H1 (cell line): ENCODE measurements at regions not wholly inside any gene's neighbourhood (a gene's known extent, or its start where the extent isn't known, plus 50 kb on each side); places are given as distances from the start of the nearest gene placed in this dataset.

ENCODE experiments used
- CTCF ChIA-PET: fragments of 300-600 bp; sonication (Branson Sonifier 250); formaldehyde crosslinking; loops from one replicate; lab custom pipeline; 2021; ENCODE audit not compliant: partially characterized antibody; lab: Charles Lee
- POLR2A ChIA-PET: fragments of 300-600 bp; sonication (Branson Sonifier 250); formaldehyde crosslinking; loops from one replicate; lab custom pipeline; 2021; ENCODE audit warnings: inconsistent platforms; ENCODE audit not compliant: partially characterized antibody; lab: Charles Lee
- DNase-seq, 2 experiments: peaks; one replicate each; pipeline versions ENCODE4 v3.0.0 to v3.0.0-alpha.2; 2010 to 2022; ENCODE audit warnings: low spot score in 2 of 2, low read depth in 1 of 2, mixed read lengths in 1 of 2
- FAIRE-seq: peaks from 2 replicates; lab custom pipeline; 2011; peaks lifted over from hg19 to GRCh38; lab: Jason Lieb, UNC
- H2AFZ ChIP-seq: 2 replicates; pipeline ENCODE4 v1.8.1; 2012; ENCODE audit warnings: low read length, inconsistent platforms
- H2AK5ac ChIP-seq: 2 replicates; pipeline ENCODE4 v1.6.1; 2013; ENCODE audit warnings: low read depth, low read length
- H2BK120ac ChIP-seq: replicated peaks from 2 replicates; pipeline ENCODE3; 2013; ENCODE audit warnings: low read depth, low read length, inconsistent platforms
- H2BK12ac ChIP-seq: 2 replicates; pipeline ENCODE4 v1.6.1; 2013; ENCODE audit warnings: low read depth, low read length
- H2BK15ac ChIP-seq: 2 replicates; pipeline ENCODE4 v1.6.1; 2013; ENCODE audit warnings: low read length
- H2BK20ac ChIP-seq: 2 replicates; pipeline ENCODE4 v1.6.1; 2013; ENCODE audit warnings: low read length
- H2BK5ac ChIP-seq: 2 replicates; pipeline ENCODE4 v1.6.1; 2013; ENCODE audit warnings: low read depth, low read length
- H3K14ac ChIP-seq: 2 replicates; pipeline ENCODE4 v1.6.1; 2013; ENCODE audit warnings: inconsistent platforms; ENCODE audit not compliant: insufficient read length
- H3K18ac ChIP-seq: 2 replicates; pipeline ENCODE4 v1.6.1; 2013; ENCODE audit warnings: low read length; ENCODE audit errors: extremely low read depth
- H3K23ac ChIP-seq: 2 replicates; pipeline ENCODE4 v1.6.1; 2013; ENCODE audit warnings: inconsistent platforms; ENCODE audit not compliant: insufficient read length
- H3K23me2 ChIP-seq: 2 replicates; pipeline ENCODE4 v1.6.1; 2013; ENCODE audit warnings: low read depth, low read length
- H3K27ac ChIP-seq: 2 replicates; pipeline ENCODE4 v1.6.1; 2011; ENCODE audit warnings: low read depth, low read length, inconsistent platforms
- H3K27me3 ChIP-seq, 4 experiments: replicated peaks in 1 of 4; 1 replicate in 1 of 4; 2 replicates in 3 of 4; pipeline versions ENCODE4 v1.6.1 to v1.8.1; 2011 to 2013; ENCODE audit warnings: low read length in 3 of 4, mild to moderate bottlenecking in 3 of 4, inconsistent platforms in 2 of 4, mixed read lengths in 2 of 4, moderate library complexity in 1 of 4; ENCODE audit not compliant: control insufficient read depth in 3 of 4, insufficient read depth in 3 of 4; ENCODE audit errors: extremely low read depth in 1 of 4
- H3K36me3 ChIP-seq, 4 experiments: 2 replicates each; pipeline versions ENCODE4 v1.6.1 to v1.8.1; 2011 to 2013; ENCODE audit warnings: mild to moderate bottlenecking in 4 of 4, low read length in 3 of 4, moderate library complexity in 2 of 4, control low read depth in 1 of 4, inconsistent platforms in 1 of 4; ENCODE audit not compliant: insufficient read depth in 4 of 4, control insufficient read depth in 2 of 4
- H3K4ac ChIP-seq: replicated peaks from 2 replicates; pipeline ENCODE3; 2013; ENCODE audit warnings: low read length, low read depth, mixed read lengths, inconsistent platforms; ENCODE audit not compliant: insufficient read length
- H3K4me1 ChIP-seq, 4 experiments: replicated peaks in 1 of 4; 1 replicate in 1 of 4; 2 replicates in 3 of 4; pipeline versions ENCODE4 v1.6.1 to v1.8.1; 2011 to 2013; ENCODE audit warnings: low read length in 3 of 4, inconsistent platforms in 2 of 4, mixed read lengths in 1 of 4; ENCODE audit not compliant: insufficient read depth in 4 of 4, control insufficient read depth in 3 of 4
- H3K4me2 ChIP-seq, 2 experiments: 2 replicates each; pipeline versions ENCODE4 v1.6.1 to v1.8.1; 2011 to 2013; ENCODE audit warnings: low read depth in 2 of 2, low read length in 2 of 2, control low read depth in 1 of 2, inconsistent platforms in 1 of 2, mild to moderate bottlenecking in 1 of 2; ENCODE audit not compliant: insufficient read depth in 1 of 2
- H3K4me3 ChIP-seq, 4 experiments: fragments of 200-600, 300-600 bp in 1 of 4; sonication (generic), shearing (Covaris generic), sonication (Bioruptor Twin) in 1 of 4; 2 replicates each; pipeline versions ENCODE4 v1.5.1 to v1.8.1; 2011 to 2016; ENCODE audit warnings: low read length in 4 of 4, low read depth in 3 of 4, control low read depth in 2 of 4, inconsistent platforms in 2 of 4, mild to moderate bottlenecking in 2 of 4, mixed read lengths in 1 of 4, moderate library complexity in 1 of 4; ENCODE audit not compliant: insufficient read depth in 2 of 4; ENCODE audit errors: extremely low read depth in 1 of 4
- H3K56ac ChIP-seq: replicated peaks from 2 replicates; pipeline ENCODE3; 2013; ENCODE audit warnings: low read depth, mild to moderate bottlenecking, mixed read lengths, low read length, inconsistent platforms; ENCODE audit not compliant: insufficient read length
- H3K79me1 ChIP-seq: 2 replicates; pipeline ENCODE4 v1.6.1; 2013; ENCODE audit warnings: low read depth, low read length, control low read depth
- H3K79me2 ChIP-seq, 2 experiments: 2 replicates each; pipeline versions ENCODE4 v1.6.1 to v1.8.1; 2012 to 2013; ENCODE audit warnings: low read length in 2 of 2, mild to moderate bottlenecking in 2 of 2, inconsistent platforms in 1 of 2; ENCODE audit not compliant: insufficient read depth in 2 of 2, control insufficient read depth in 1 of 2
- H3K9ac ChIP-seq, 4 experiments: replicated peaks in 1 of 4; 1 replicate in 1 of 4; 2 replicates in 3 of 4; pipeline versions ENCODE4 v1.6.1 to v1.8.1; 2011 to 2013; ENCODE audit warnings: low read depth in 3 of 4, low read length in 3 of 4, control low read depth in 2 of 4, mild to moderate bottlenecking in 2 of 4, moderate library complexity in 2 of 4, inconsistent platforms in 1 of 4; ENCODE audit errors: extremely low read depth in 1 of 4
- H3K9me3 ChIP-seq, 2 experiments: 2 replicates each; pipeline versions ENCODE4 v1.6.1 to v1.8.1; 2012 to 2013; ENCODE audit warnings: mild to moderate bottlenecking in 2 of 2, moderate library complexity in 2 of 2, control low read depth in 1 of 2, inconsistent platforms in 1 of 2, low read depth in 1 of 2, low read length in 1 of 2, mixed read lengths in 1 of 2; ENCODE audit not compliant: insufficient read depth in 2 of 2
- H4K20me1 ChIP-seq, 2 experiments: replicated peaks in 1 of 2; 2 replicates each; pipeline versions ENCODE3 to v1.8.1; 2011 to 2013; ENCODE audit warnings: inconsistent platforms in 2 of 2, low read length in 2 of 2, mild to moderate bottlenecking in 1 of 2; ENCODE audit not compliant: insufficient read depth in 2 of 2, control insufficient read depth in 1 of 2
- H4K5ac ChIP-seq: 2 replicates; pipeline ENCODE4 v1.6.1; 2013; ENCODE audit warnings: low read length, low read depth, mixed read lengths, inconsistent platforms; ENCODE audit not compliant: insufficient read length
- H4K8ac ChIP-seq: 2 replicates; pipeline ENCODE4 v1.8.0; 2013; ENCODE audit warnings: mild to moderate bottlenecking, moderate library complexity, low read length, inconsistent platforms; ENCODE audit not compliant: insufficient read depth; ENCODE audit errors: extremely low read depth
- H4K91ac ChIP-seq: replicated peaks from 2 replicates; pipeline ENCODE3; 2013; ENCODE audit warnings: low read length, mixed read lengths, inconsistent platforms; ENCODE audit not compliant: insufficient read length
- CEBPB ChIP-seq: IDR thresholded peaks from 2 replicates; pipeline ENCODE4 v1.6.1; 2012; ENCODE audit warnings: low read depth, low read length
- CREB1 ChIP-seq: IDR thresholded peaks from 2 replicates; pipeline ENCODE4 v1.6.1; 2012; ENCODE audit warnings: inconsistent platforms
- POLR2A ChIP-seq, 2 experiments: IDR thresholded peaks; 1 replicate in 1 of 2; 2 replicates in 1 of 2; pipeline ENCODE4 v1.6.1; 2011; ENCODE audit warnings: low read depth in 2 of 2, low read length in 2 of 2, mild to moderate bottlenecking in 2 of 2; ENCODE audit errors: control extremely low read depth in 1 of 2
- whole genome bisulfite sequencing, 2 experiments: shearing (Covaris generic) in 1 of 2; methylation state at CpG; one replicate each; pipeline versions ENCODE4 v1.1.6 to v1.1.7; 2013 to 2015; ENCODE audit warnings: low lambda C conversion rate in 2 of 2, mixed read lengths in 2 of 2, inconsistent platforms in 1 of 2, low coverage in 1 of 2, missing lambda C conversion rate in 1 of 2; ENCODE audit not compliant: insufficient replicate concordance in 2 of 2, insufficient coverage in 1 of 2, insufficient read length in 1 of 2; ENCODE audit errors: extremely low coverage in 1 of 2, missing lambda C conversion rate in 1 of 2; 5-methylcytosine and 5-hydroxymethylcytosine counted together

GRCh38 chr6:26254724-26255123, 110.3 kb upstream of the BTN3A2 start:
- TF ChIP-seq CEBPB: peak; percentile 59; the same call in 1 of the 2 replicates
- TF ChIP-seq CREB1: no peak
- TF ChIP-seq POLR2A (IDR thresholded peaks at IDR 0.05; ENCODE audit: control extremely low read depth in 1 of 2, low read depth in 2 of 2, low read length in 2 of 2): peak in 1 of 2 experiments; percentile 45; a peak in 1 of 3 replicates
- FAIRE-seq (no peak), DNase-seq (no peak)
- 88% methylated on average over 4 of the region's 4 CpGs; no CpG with 5 or more reads in 1 of the 2 experiments for WGBS, 2 experiments
- H3K79me1 ChIP-seq: no peaks in the 10 kb centered on the region
- H3K4me3 ChIP-seq: no peak overlapping the region
- peaks cover 0 to 20% of the 10 kb centered on the region in 2 experiments; a peak in 3 of 4 replicates for H3K79me2 ChIP-seq
- no peak overlapping the region for H2BK5ac ChIP-seq
- no peaks in the 10 kb centered on the region for H3K27me3 ChIP-seq
- H3K4ac ChIP-seq: no peak overlapping the region
- H3K14ac ChIP-seq: no peak overlapping the region
- ChIA-PET CTCF (interaction anchor here (0.6 to 6.4 kb wide), 3 partner anchors 10 to 639 kb away, joined by 3 to 93 read pairs (median 9); a partner anchor contains a TSS), POLR2A (interaction anchor here (1.0 to 25.5 kb wide), 6 partner anchors 19 to 893 kb away, joined by 3 to 758 read pairs (median 16); a partner anchor contains a TSS)
- H3K4me2 ChIP-seq: peak overlapping the region; percentile 14 to 16; a peak in 1 of 4 replicates
- H2BK12ac ChIP-seq: no peak overlapping the region
- H4K20me1 ChIP-seq: peaks cover 3 to 6% of the 10 kb centered on the region in 2 experiments
- H2AFZ ChIP-seq: no peak overlapping the region
- H3K18ac ChIP-seq: no peak overlapping the region
- H4K91ac ChIP-seq: no peak overlapping the region
- H3K23ac ChIP-seq: no peak overlapping the region
- no peak overlapping the region for H2BK120ac ChIP-seq
- no peaks in the 10 kb centered on the region for H3K9me3 ChIP-seq
- peaks cover 0 to 4% (median 0%) of the 10 kb centered on the region in 4 experiments; a peak in 1 of 7 replicates for H3K4me1 ChIP-seq
- H3K27ac ChIP-seq: no peak overlapping the region
- H3K36me3 ChIP-seq: no peaks in the 10 kb centered on the region
- no peak overlapping the region; a peak in 1 of 7 replicates for H3K9ac ChIP-seq
- no peak overlapping the region; the same call in 1 of the 2 replicates for H2AK5ac ChIP-seq
- H3K56ac ChIP-seq: no peak overlapping the region
- H3K23me2 ChIP-seq: no peaks in the 10 kb centered on the region
- H4K8ac ChIP-seq: no peak overlapping the region
- no peak overlapping the region for H2BK20ac ChIP-seq
- H2BK15ac ChIP-seq: no peak overlapping the region
- no peak overlapping the region for H4K5ac ChIP-seq
